ENCODE measurements at regions not wholly inside any gene's neighbourhood (a gene's known extent, or its start where the extent isn't known, plus 50 kb on each side); places are given as distances from the start of the nearest gene placed in this dataset.
"Not testable (repeated sequence)": the region's sequence is repeated elsewhere in the genome, so short reads cannot be mapped to it uniquely, and the experiment has no call there.

- DNase-seq, result not testable (repeated sequence)
These were observed 335.2 kb upstream of the HTR1E start for GRCh38 chr6:86602093-86602492.

GRCh38 chr6:86598969-86599368 lies 338.4 kb upstream of the HTR1E start:
- DNase-seq, result not testable (repeated sequence)

- no peak for DNase-seq
These were observed 341.7 kb upstream of the HTR1E start for GRCh38 chr6:86595641-86596040.

GRCh38 chr6:86586195-86586594 lies 351.1 kb upstream of the HTR1E start:
- no peak for DNase-seq

GRCh38 chr6:86581833-86582232 lies 355.5 kb upstream of the HTR1E start:
- DNase-seq, result no peak

- DNase-seq, result no peak
These were observed 374.1 kb upstream of the HTR1E start for GRCh38 chr6:86563197-86563596.

- DNase-seq, result no peak
These were observed 379.0 kb upstream of the HTR1E start for GRCh38 chr6:86558318-86558717.

- no peak for DNase-seq
These were observed 400.0 kb upstream of the HTR1E start for GRCh38 chr6:86537292-86537861.

- DNase-seq, result no peak
These were observed 401.2 kb upstream of the HTR1E start for GRCh38 chr6:86536121-86536520.

- DNase-seq, result no peak
These were observed 402.2 kb upstream of the HTR1E start for GRCh38 chr6:86535100-86535499.

- DNase-seq, result no peak
These were observed 407.7 kb upstream of the HTR1E start for GRCh38 chr6:86529635-86530034.

- DNase-seq, result no peak
These were observed 411.1 kb upstream of the HTR1E start for GRCh38 chr6:86526238-86526637.

GRCh38 chr6:86516087-86516486 lies 421.2 kb upstream of the HTR1E start:
- DNase-seq, result no peak

GRCh38 chr6:86511962-86512361 lies 425.4 kb upstream of the HTR1E start:
- no peak for DNase-seq

- DNase-seq, result no peak
These were observed 429.1 kb upstream of the HTR1E start for GRCh38 chr6:86508230-86508629.

- no peak for DNase-seq
These were observed 434.8 kb upstream of the HTR1E start for GRCh38 chr6:86502497-86502896.

- DNase-seq, result no peak
These were observed 437.3 kb upstream of the HTR1E start for GRCh38 chr6:86500035-86500434.

- DNase-seq, result not testable (repeated sequence)
These were observed 448.3 kb upstream of the HTR1E start for GRCh38 chr6:86489042-86489441.

- no peak for DNase-seq
These were observed 449.6 kb upstream of the HTR1E start for GRCh38 chr6:86487660-86488221.

GRCh38 chr6:86478316-86478715 lies 459.0 kb upstream of the HTR1E start:
- DNase-seq, result not testable (repeated sequence)

- DNase-seq, result no peak
These were observed 459.7 kb upstream of the HTR1E start for GRCh38 chr6:86477500-86478148.

GRCh38 chr6:86476311-86476710 lies 461.0 kb upstream of the HTR1E start:
- DNase-seq, result no peak

GRCh38 chr6:86474081-86474480 lies 463.2 kb upstream of the HTR1E start:
- no peak for DNase-seq

- no peak for DNase-seq
These were observed 465.5 kb upstream of the HTR1E start for GRCh38 chr6:86471791-86472190.

GRCh38 chr6:86459978-86460377 lies 477.4 kb upstream of the HTR1E start:
- DNase-seq, result no peak

All from inflammatory macrophage (primary cell).